ENCODE measurements at regions not wholly inside any gene's neighbourhood (a gene's known extent, or its start where the extent isn't known, plus 50 kb on each side); places are given as distances from the start of the nearest gene placed in this dataset.
"Not testable (repeated sequence)": the region's sequence is repeated elsewhere in the genome, so short reads cannot be mapped to it uniquely, and the experiment has no call there.

DNA sequence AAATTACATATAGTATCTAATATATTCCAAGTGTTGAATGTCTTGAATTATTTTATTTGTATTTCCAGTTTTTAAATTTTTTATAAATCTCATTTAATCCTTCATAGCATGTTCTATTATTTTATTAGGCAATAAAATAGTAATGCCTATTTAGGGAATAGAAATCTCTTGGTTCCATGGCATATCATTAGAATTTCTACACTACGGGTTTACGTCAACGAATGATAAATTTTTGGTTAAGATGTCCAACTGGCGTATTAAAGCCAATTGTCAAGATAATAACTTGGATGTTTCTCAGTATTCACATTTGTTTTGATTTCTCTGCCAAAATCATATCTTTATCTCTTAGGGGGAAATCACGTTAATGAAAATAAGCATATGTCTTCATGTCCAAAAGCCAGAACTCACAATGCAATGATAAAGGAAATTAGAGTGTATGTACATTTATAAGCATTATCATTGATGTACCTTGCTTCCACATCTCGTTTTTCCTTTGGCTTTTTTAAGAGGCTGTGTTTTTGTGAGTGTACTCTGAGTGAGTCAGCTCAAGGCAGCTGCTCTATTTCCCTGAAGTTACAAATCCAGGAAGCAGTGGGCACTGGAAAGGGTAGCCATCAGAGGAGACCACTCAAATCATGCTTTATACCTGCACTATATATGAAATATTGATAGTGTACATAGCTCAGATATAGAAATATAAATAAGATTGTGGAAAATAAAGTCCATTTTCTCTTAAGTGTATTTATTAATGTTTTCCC is 115.8 kb upstream of the PDE1A start:
- peaks cover 8 to 24% of the 10 kb centered on the region in 2 experiments for H3K4me1 ChIP-seq (ENCODE audit: control insufficient read depth in 1 of 2, insufficient read depth in 1 of 2, low read depth in 1 of 2, low read length in 1 of 2)
- TF ChIP-seq, protein P1, sequence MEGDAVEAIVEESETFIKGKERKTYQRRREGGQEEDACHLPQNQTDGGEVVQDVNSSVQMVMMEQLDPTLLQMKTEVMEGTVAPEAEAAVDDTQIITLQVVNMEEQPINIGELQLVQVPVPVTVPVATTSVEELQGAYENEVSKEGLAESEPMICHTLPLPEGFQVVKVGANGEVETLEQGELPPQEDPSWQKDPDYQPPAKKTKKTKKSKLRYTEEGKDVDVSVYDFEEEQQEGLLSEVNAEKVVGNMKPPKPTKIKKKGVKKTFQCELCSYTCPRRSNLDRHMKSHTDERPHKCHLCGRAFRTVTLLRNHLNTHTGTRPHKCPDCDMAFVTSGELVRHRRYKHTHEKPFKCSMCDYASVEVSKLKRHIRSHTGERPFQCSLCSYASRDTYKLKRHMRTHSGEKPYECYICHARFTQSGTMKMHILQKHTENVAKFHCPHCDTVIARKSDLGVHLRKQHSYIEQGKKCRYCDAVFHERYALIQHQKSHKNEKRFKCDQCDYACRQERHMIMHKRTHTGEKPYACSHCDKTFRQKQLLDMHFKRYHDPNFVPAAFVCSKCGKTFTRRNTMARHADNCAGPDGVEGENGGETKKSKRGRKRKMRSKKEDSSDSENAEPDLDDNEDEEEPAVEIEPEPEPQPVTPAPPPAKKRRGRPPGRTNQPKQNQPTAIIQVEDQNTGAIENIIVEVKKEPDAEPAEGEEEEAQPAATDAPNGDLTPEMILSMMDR (IDR thresholded peaks at IDR 0.05) = no peak
- no peaks in the 10 kb centered on the region for H3K36me3 ChIP-seq
- no peak overlapping the region for H3K4me3 ChIP-seq (ENCODE audit: low read depth in 1 of 2, low read length in 1 of 2)
- H3K27me3 ChIP-seq = no peaks in the 10 kb centered on the region
- H3K9me3 ChIP-seq = no peaks in the 10 kb centered on the region
- H3K27ac ChIP-seq = no peak overlapping the region

DNA sequence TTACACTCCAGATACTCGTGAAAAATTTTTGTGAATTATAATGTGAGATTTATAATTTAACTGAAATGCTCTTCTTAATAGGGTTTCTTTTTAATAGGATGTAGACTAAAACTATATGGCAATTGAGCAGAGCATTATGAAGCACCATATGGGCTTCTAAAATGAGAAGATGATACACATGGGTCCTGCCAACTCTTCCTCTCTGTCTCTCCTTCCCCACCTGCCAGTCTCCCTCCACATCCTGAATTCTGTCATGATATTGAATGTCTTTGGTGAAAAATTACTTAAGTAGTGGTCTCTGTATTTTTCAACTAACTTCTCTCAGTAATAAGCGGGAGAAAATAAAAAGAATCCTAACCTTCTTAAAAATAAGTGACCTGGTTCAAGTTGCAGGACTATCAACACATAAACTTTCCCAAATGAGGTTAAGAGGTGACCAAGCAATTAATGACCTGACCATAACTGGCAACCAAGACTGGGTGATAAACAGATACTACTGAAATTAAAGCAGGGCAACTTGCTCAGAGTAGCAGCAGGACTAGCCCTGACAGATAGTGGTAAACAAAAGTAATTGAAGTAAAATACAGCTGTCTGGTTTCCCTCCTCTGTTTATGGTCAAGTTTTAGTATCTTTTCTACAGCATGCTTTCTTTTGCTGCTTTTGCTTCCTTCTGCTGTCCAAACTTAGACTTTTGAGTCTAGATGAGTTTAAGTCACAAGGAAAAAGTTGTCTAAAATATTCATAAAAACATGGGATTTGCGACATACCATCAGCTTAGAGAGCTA is 117.1 kb upstream of the PDE1A start:
- Histone ChIP-seq H3K27ac (no peak overlapping the region), H3K4me3 (ENCODE audit: low read depth in 1 of 2, low read length in 1 of 2) (no peak overlapping the region), H3K36me3 (no peaks in the 10 kb centered on the region), H3K9me3 (no peaks in the 10 kb centered on the region), H3K27me3 (no peaks in the 10 kb centered on the region), H3K4me1 (ENCODE audit: control insufficient read depth in 1 of 2, insufficient read depth in 1 of 2, low read depth in 1 of 2, low read length in 1 of 2) (peaks cover 8 to 24% of the 10 kb centered on the region in 2 experiments)
- TF ChIP-seq, protein P1 (IDR thresholded peaks at IDR 0.05) = no peak

DNA sequence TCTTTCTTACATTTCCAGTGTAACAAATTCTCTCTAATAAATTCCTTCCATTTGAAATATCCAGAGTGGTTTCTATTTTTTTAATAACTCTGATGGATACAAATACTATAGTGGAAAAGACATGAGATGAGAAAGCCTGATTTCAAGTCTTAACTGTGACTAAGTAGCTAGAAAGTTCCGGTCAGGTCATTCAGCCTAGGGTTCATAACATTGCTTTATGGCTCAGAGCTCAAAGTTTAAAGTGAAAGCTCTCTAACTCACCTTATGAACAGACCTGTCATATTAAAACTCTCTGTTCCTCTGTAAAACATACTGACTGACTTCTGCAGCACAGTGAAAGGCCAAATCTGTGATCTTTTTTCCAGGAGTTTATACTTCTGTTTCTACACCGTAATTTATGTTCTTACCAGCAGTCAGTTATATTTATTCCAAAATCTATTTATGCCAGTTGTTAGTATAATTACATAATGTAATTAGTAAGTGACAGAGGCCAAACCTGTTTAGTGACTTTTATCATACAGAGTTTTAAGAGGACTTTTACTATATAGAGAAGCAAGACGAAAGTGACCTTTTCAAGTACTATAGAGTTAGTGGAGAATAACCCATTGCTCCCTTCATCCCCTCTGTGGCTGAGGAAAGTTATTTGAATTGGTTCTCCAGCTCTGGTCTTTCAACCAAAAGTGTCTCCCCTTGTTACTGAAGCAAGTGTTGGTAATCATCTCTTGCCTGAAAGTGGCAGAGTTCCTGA is 118.8 kb upstream of the PDE1A start:
- no peaks in the 10 kb centered on the region for H3K36me3 ChIP-seq
- H3K4me3 ChIP-seq (ENCODE audit: low read depth in 1 of 2, low read length in 1 of 2) = no peak overlapping the region
- TF ChIP-seq, protein P1 (IDR thresholded peaks at IDR 0.05) = no peak
- H3K4me1 ChIP-seq (ENCODE audit: control insufficient read depth in 1 of 2, insufficient read depth in 1 of 2, low read depth in 1 of 2, low read length in 1 of 2) = peaks cover 8 to 15% of the 10 kb centered on the region in 2 experiments
- no peaks in the 10 kb centered on the region for H3K9me3 ChIP-seq
- H3K27ac ChIP-seq = no peak overlapping the region
- H3K27me3 ChIP-seq = no peaks in the 10 kb centered on the region

DNA sequence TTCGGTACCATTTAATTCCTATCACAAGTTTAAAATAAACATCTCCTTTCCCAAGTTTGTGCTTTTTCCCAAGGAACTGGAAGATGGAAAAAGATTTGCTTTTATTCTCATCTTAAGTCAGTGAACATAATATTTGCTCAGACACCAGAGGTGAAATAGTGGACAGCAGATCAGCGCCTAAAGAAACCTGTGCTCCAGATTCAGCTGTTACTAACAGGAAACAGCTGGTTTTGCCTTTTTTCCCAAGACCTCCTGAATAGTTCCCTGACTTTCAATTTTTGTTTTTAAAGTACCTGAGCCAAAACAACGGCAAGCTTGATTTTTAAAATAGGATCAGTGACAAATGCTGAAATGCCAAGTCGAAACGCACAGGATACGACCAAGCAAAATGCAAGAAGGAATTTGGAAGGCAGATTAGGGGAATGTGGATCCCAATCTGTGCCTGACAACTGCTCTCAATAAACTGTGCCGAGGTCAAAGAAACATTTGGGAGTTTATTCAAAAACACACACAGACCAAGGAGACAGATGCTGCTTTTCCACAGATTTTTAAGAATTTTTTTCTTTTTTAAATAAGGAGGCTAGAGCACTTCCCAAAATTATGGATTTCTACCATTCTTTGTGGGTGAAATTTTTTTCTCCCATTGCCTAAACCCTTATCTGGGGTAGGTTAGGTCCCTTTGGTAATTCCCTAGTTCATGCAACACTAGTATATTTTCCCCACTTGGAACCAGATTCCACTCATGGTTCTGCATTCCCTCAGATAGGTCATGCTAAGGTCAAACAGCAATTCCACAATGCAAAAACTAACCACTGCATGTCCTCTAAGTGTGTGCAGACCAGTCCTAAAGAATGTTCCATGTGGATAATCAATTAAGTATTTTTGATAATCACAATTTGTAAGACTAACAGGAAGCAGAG is 121.5 kb upstream of the PDE1A start:
- TF ChIP-seq, protein P1 (IDR thresholded peaks at IDR 0.05) = no peak
- H3K9me3 ChIP-seq = no peaks in the 10 kb centered on the region
- H3K4me1 ChIP-seq (ENCODE audit: control insufficient read depth in 1 of 2, insufficient read depth in 1 of 2, low read depth in 1 of 2, low read length in 1 of 2) = no peaks in the 10 kb centered on the region
- H3K27ac ChIP-seq = no peak overlapping the region
- H3K36me3 ChIP-seq = no peaks in the 10 kb centered on the region
- H3K4me3 ChIP-seq (ENCODE audit: low read depth in 1 of 2, low read length in 1 of 2) = no peak overlapping the region
- no peaks in the 10 kb centered on the region for H3K27me3 ChIP-seq

DNA sequence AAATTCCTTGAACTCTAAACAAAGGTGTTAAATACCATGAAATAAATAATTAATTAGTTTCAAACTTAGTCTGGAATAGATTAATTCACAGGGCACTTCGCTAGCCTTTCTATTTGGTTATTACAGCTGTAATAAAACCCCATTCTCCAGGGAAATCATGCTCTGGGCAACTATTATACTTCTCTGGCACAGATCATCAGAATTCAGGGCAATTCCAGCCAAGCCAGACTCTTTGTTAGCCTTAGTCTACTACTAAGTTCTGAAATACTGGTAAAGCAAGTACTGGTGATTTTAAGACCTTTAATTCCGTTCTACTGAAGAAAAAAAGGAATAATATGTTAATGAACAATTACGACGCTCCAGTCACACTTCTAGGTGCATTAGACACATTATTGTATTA is 123.4 kb upstream of the PDE1A start:
- Histone ChIP-seq H3K27me3 (no peaks in the 10 kb centered on the region), H3K4me1 (ENCODE audit: control insufficient read depth in 1 of 2, insufficient read depth in 1 of 2, low read depth in 1 of 2, low read length in 1 of 2) (no peaks in the 10 kb centered on the region), H3K4me3 (ENCODE audit: low read depth in 1 of 2, low read length in 1 of 2) (no peak overlapping the region), H3K9me3 (no peaks in the 10 kb centered on the region), H3K27ac (no peak overlapping the region), H3K36me3 (no peaks in the 10 kb centered on the region)
- TF ChIP-seq, protein P1 (IDR thresholded peaks at IDR 0.05) = no peak

DNA sequence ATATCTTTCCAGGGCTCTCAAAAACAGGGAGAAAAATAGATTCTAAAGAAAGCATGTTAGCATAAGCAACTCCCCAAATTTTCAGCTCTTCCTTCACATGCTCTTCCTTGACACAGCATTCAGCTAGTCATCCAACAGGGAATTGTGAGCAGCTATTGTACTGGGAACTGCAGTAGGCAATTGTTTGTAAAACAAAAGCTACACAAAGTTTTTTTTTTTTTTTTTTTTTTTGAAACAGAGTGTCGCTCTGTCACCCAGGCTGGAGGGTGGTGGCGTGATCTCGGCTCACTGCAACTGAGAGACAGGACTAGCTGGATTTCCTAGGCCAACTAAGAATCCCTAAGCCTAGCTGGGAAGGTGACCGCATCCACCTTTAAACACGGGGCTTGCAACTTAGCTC is 125.4 kb upstream of the PDE1A start:
- not testable (repeated sequence) for H3K4me1 ChIP-seq (ENCODE audit: control insufficient read depth in 1 of 2, insufficient read depth in 1 of 2, low read depth in 1 of 2, low read length in 1 of 2); H3K4me3 ChIP-seq (ENCODE audit: low read depth in 1 of 2, low read length in 1 of 2); H3K9me3 ChIP-seq; H3K36me3 ChIP-seq; H3K27ac ChIP-seq; H3K27me3 ChIP-seq

DNA sequence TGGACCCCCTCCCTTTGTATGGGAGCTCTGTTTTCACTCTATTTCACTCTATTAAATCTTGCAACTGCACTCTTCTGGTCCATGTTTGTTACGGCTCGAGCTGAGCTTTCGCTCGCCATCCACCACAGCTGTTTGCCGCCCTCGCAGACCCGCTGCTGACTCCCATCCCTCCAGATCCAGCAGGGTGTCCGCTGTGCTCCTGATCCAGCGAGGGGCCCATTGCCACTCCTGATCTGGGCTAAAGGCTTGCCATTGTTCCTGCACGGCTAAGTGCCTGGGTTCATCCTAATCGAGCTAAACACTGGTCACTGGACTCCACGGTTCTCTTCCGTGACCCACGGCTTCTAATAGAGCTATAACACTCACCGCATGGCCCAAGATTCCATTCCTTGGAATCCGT is 125.9 kb upstream of the PDE1A start:
- not testable (repeated sequence) for H3K4me3 ChIP-seq (ENCODE audit: low read depth in 1 of 2, low read length in 1 of 2)

More for the DNA sequence above, 125.9 kb upstream of the PDE1A start:
- not testable (repeated sequence) for H3K9me3 ChIP-seq; H3K4me1 ChIP-seq (ENCODE audit: control insufficient read depth in 1 of 2, insufficient read depth in 1 of 2, low read depth in 1 of 2, low read length in 1 of 2); H3K27me3 ChIP-seq; H3K36me3 ChIP-seq; H3K27ac ChIP-seq
